Gastroesophageal sphincter (tissue), 3 donors: ENCODE measurements at regions not wholly inside any gene's neighbourhood (a gene's known extent, or its start where the extent isn't known, plus 50 kb on each side); places are given as distances from the start of the nearest gene placed in this dataset.

Experiments
- CTCF ChIP-seq, 4 experiments: fragments of 200-600 bp in 2 of 4; fragments of 450-650 bp in 2 of 4; sonication (generic) in 1 of 4; IDR thresholded peaks; one replicate each; pipeline ENCODE4 v1.5.1; 2017 to 2019; ENCODE audit warnings: antibody characterized with exemption in 4 of 4, mild to moderate bottlenecking in 2 of 4, moderate library complexity in 2 of 4
- EP300 ChIP-seq: sonication (generic); formaldehyde crosslinking; IDR thresholded peaks from one replicate; pipeline ENCODE4 v1.6.1; 2017; ENCODE audit warnings: antibody characterized with exemption, mild to moderate bottlenecking
- POLR2A ChIP-seq, 2 donors: fragments of 450-650 bp; IDR thresholded peaks; one replicate each; pipeline ENCODE4 v1.6.1; 2017; ENCODE audit warnings: antibody characterized with exemption in 2 of 2, mild to moderate bottlenecking in 2 of 2, moderate library complexity in 1 of 2
- POLR2AphosphoS5 ChIP-seq: sonication (generic); formaldehyde crosslinking; IDR thresholded peaks from one replicate; pipeline ENCODE4 v1.6.1; 2017; ENCODE audit warnings: antibody characterized with exemption

- TF ChIP-seq CTCF (IDR thresholded peaks at IDR 0.05): peak; percentile 89 to 96 (median 93)
- no peak for TF ChIP-seq POLR2A (IDR thresholded peaks at IDR 0.05)
- no peak for TF ChIP-seq EP300
- TF ChIP-seq POLR2AphosphoS5: no peak
Observed at GRCh38 chr6:165884813-165885765, 222.0 kb upstream of the PDE10A start.
